ENCODE measurements at regions not wholly inside any gene's neighbourhood (a gene's known extent, or its start where the extent isn't known, plus 50 kb on each side); places are given as distances from the start of the nearest gene placed in this dataset.
A peak's percentile ranks its signal among the peaks of the same experiment; 100 is the strongest.

- no peak for DNase-seq
These were observed 419.6 kb downstream of the NPIPA7 start for GRCh38 chr16:16798504-16798903.

GRCh38 chr16:16805809-16806208, 426.9 kb downstream of the NPIPA7 start:
- no peak for DNase-seq

GRCh38 chr16:16815641-16816040, 436.7 kb downstream of the NPIPA7 start:
- no peak for DNase-seq

- no peak for DNase-seq
These were observed 438.3 kb downstream of the NPIPA7 start for GRCh38 chr16:16817196-16817595.

DNA sequence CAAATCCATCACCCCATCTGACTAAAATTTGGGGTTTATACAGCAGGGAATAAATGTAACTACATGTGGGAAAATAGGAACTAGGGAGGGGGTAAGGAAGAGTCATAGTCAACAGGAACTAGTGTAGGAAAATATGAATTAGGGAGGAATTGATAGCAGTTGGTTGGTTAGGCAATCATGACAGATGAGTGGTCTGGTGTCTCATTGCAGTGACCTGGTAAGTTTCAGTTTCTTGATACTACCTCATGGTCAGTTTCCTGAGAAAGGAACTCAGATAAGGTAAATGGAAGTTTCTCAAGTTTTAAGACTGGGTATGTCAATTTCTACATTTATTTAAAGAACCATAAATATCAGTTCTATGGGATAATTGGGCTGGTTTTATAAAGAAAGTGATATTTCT, 442.3 kb downstream of the NPIPA7 start:
- DNase-seq: no peak

- no peak for DNase-seq
These were observed 450.0 kb downstream of the NPIPA7 start for GRCh38 chr16:16828913-16829398.

DNA sequence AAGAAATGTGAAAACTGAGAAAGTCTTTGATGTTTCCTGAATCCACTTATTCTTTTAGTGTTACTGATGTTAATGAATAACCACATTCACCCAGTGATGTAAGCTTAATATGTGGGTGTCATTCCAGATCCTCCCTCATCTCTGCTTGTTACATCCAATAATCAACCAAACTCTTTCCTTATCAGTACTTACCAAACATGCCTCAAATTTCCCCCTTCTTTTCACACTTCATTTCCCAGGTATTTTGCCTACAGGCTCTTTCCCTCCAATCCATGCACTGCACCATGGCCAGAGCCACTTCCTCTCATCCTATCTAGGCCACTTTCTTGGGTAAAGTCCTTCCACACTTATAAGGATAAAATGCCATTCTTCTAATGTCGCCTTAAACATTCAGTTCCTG, 451.5 kb downstream of the NPIPA7 start:
- no peak for DNase-seq

DNA sequence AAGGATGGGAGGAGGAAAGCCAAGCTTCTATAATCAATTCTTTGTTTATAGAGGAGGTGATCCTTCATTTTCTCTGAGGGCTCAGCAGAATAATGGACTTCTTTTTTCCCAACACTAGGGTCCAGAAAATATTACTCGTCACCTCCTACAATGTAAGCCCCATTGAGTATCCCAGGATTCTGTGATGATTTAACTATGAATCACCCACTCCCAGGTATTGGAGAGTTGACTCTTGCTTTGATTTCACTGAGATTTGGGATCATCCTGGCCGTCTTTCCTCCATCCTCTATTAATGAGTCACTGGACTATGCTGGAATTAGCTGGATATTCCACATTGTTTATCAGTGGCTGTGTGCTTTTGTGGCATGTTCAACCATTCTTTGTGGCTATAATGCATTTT, 452.0 kb downstream of the NPIPA7 start:
- no peak for DNase-seq

DNA sequence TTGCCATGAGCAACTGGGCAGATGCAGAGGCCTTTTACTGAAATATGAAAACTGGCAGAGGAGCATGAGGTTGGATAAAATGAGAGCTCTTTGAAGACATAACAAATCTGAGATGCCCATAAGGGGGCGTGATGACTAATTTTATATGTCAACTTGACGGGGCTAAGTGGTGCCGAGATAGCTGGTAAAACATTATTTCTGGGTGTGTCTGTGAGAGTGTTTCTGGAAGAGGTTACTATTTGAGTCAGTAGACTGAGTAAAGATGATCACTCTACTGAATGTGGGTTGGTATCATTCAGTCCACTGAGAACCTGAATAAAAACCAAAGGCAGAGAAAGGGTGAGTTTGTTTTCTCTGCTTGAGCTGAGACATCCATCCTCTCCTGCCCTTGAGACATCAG, 454.2 kb downstream of the NPIPA7 start:
- DNase-seq: no peak

- no peak for DNase-seq
These were observed 471.3 kb downstream of the NPIPA7 start for GRCh38 chr16:16850274-16850673.

DNA sequence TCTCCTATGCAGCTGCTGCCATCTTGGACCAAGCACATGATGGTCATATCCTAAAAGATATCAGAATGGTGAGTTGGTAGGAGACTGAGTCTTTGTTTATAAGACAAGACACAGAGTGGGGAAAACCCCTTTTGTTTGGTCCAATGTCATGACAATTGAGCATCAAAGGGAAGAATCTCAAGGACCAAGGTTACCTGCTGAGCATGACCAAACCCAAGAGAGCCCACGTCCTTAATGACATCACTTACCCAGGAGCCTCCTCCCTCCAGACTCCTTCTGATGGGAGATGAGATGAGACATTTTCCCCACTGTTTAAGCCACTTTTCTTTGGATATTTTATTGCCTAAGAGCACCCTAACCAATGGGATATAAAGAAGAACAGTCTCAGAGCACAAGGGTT, 478.1 kb downstream of the NPIPA7 start:
- no peak for DNase-seq

DNA sequence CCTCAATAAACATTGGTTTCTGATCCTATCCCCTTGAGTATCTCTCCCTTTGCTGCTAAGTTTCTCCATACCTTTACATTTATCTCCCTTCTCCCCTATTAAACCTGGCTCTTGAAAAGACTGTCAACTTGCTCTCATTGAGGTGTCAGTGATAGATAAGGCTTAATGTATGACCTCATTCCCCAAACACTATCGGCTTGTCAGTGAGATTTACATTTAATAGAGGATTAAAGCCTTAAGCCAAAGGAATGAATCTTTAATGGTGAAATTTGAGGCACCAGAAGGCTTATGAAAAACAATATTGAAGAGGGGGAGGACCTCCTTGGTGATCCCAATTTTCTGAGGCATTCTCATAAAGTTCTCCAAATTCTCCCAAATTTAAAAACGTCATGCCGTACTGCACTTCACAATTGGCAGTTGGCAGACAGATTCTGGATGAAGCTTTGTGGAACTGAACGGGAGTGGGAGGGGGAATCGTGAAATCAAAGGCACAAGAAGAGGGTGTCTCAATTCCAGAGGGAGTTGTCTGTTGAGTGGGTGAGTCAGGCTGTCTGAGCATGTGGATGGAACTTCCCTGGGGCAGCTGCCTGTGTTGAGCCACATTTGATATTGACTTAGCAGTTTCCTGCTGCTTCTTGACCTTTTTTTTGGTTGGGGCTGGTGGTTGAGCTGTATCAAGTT, 478.8 kb downstream of the NPIPA7 start:
- DNase-seq: no peak

GRCh38 chr16:16861546-16861945, 482.6 kb downstream of the NPIPA7 start:
- peak; percentile 40 for DNase-seq

GRCh38 chr16:16863672-16864071, 484.7 kb downstream of the NPIPA7 start:
- no peak for DNase-seq

GRCh38 chr16:16864536-16864935, 485.6 kb downstream of the NPIPA7 start:
- no peak for DNase-seq

DNA sequence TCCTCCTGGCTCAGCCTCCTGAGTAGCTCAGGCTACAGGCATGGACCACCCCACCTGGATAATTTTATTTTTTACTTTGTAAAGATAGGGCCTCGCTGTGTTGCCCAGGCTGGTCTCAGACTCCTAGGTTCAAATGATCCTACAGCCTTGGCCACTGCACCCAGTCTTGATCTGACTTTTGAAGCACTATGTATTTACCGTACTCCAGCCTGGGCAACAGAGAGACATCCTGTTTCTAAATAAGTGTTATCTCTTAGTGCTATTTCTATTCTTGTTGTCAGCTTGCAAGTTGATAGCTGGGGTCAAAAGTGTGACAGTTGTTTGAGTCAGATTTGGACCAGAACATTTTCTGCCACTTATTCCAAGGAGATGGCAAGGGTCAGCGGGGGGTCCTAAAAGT, 486.4 kb downstream of the NPIPA7 start:
- no peak for DNase-seq

DNA sequence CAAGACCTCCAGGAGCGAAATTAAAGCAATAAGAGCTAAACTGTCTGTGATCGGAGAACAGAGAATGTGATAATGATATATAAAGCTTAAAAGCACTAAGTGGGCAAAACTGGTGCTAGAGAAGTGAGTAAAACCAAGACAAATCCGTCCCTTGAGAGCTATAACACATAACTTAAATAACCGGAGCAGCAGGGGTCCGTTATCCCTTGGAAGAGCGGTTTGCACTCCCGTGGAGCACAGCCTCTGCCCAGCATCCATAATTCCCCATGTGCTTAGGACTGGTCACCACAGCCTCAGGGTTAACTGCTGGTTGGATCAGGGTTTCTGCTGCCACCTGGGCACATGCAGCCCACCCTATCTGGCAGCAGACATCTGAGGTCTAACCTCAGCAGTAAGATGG, 489.0 kb downstream of the NPIPA7 start:
- DNase-seq: no peak

- DNase-seq: no peak
These were observed 489.8 kb downstream of the NPIPA7 start for GRCh38 chr16:16868727-16869126.

DNA sequence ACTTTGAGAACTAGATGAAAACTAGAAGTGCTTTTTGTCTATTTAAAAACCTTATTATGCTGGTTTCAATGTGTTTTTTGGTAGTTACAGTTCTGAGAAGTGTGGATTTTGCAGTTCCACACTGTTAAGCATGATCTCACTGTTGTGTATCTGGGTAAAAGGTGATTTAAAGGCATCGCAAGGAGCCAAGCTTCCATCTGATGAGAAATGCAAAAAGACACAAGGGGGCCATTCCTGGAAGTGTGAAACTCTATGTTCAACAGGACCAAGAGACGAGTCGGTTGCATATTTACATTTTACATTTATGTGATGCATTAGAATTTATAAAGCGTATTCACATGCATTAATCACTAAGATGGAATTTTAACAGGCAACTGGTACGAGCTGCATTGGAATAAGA, 490.8 kb downstream of the NPIPA7 start:
- DNase-seq: no peak

- no peak for DNase-seq
These were observed 492.3 kb downstream of the NPIPA7 start for GRCh38 chr16:16871196-16871595.

GRCh38 chr16:16877061-16877460, 498.1 kb downstream of the NPIPA7 start:
- DNase-seq: no peak

- DNase-seq: no peak
These were observed 500.8 kb downstream of the NPIPA7 start for GRCh38 chr16:16879567-16880251.

DNA sequence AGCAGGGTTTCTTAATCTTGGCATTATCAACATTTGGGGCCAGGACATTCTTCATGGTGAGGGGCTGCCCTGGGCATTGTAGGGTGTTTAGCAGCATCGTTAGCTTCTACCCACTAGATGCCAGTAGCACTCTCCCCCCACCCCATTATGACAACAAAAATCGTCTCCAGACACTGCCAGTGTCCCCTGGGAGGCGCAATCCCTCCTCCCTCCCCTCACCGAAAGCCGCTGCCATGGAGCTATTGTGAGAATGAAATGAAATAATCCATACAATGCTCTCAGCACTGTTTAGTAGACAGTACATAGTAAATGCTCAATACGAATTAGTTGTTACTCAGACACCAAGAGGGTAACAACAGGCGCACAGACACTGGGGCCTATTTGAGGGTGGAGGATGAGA, 502.9 kb downstream of the NPIPA7 start:
- no peak for DNase-seq

- DNase-seq: no peak
These were observed 503.8 kb downstream of the NPIPA7 start for GRCh38 chr16:16882766-16883165.

DNA sequence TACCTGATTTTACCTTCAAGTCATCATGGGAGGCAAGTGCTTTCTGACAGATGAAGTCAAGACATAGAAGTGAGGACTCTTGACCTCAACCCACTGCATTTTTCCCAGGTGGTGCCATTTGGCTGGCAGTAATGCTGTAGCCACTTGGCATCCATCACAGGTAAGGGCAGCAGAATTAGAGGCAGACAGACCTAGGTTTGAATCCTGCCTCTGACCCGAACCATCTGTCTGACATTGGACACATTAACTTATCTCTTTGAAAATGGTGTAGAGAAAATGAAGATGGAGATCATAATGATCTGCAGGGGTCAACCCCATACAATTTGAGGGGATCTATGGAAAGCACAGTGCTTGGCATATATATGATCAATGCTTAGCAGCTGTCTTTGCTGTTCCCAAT, 505.5 kb downstream of the NPIPA7 start:
- no peak for DNase-seq

All from activated naive CD4-positive, alpha-beta T cell treated with Interleukin-2 at 50 U/mL for 16 hours (primary cell).